ENCODE measurements at regions not wholly inside any gene's neighbourhood (a gene's known extent, or its start where the extent isn't known, plus 50 kb on each side); places are given as distances from the start of the nearest gene placed in this dataset.

DNA sequence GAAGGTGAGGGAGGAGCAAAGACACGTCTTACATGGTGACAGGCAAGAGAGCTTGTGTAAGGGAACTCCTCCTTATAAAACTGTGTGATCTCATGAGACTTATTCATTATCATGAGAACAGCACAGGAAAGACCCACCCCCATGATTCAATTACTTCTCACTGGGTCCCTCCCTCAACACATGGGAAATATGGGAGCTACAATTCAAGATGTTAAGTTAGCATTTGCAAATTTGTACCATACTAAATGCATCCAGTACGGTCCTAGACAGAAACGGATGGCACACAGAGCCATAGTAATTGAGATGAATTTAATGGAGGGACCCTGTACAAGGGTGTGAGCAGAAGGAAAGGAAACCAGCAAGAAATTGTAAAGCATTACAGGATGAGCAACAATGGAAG lies 765.8 kb upstream of the API5 start:
- TF ChIP-seq POLR2AphosphoS5 (IDR thresholded peaks at IDR 0.05), result no peak
- TF ChIP-seq, protein P1, sequence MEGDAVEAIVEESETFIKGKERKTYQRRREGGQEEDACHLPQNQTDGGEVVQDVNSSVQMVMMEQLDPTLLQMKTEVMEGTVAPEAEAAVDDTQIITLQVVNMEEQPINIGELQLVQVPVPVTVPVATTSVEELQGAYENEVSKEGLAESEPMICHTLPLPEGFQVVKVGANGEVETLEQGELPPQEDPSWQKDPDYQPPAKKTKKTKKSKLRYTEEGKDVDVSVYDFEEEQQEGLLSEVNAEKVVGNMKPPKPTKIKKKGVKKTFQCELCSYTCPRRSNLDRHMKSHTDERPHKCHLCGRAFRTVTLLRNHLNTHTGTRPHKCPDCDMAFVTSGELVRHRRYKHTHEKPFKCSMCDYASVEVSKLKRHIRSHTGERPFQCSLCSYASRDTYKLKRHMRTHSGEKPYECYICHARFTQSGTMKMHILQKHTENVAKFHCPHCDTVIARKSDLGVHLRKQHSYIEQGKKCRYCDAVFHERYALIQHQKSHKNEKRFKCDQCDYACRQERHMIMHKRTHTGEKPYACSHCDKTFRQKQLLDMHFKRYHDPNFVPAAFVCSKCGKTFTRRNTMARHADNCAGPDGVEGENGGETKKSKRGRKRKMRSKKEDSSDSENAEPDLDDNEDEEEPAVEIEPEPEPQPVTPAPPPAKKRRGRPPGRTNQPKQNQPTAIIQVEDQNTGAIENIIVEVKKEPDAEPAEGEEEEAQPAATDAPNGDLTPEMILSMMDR (IDR thresholded peaks at IDR 0.05), result no peak
